NB4 (cell line): ENCODE measurements at regions not wholly inside any gene's neighbourhood (a gene's known extent, or its start where the extent isn't known, plus 50 kb on each side); places are given as distances from the start of the nearest gene placed in this dataset.
"Not testable (repeated sequence)": the region's sequence is repeated elsewhere in the genome, so short reads cannot be mapped to it uniquely, and the experiment has no call there.

Experiments
- DNase-seq: peaks from one replicate; pipeline ENCODE4 v3.0.0; 2010; ENCODE audit warnings: low read depth
- H3K4me3 ChIP-seq: one replicate; pipeline ENCODE4 v1.5.1; 2011; ENCODE audit warnings: mild to moderate bottlenecking, low read depth, low read length, moderate library complexity
- MYC ChIP-seq: IDR thresholded peaks from 2 replicates; pipeline ENCODE4 v1.6.1; 2011; ENCODE audit warnings: low read depth, low read length
- POLR2A ChIP-seq: IDR thresholded peaks from 2 replicates; pipeline ENCODE4 v1.6.1; 2011; ENCODE audit warnings: mild to moderate bottlenecking; ENCODE audit not compliant: insufficient read length; ENCODE audit errors: extremely low read depth
- TF ChIP-seq, protein P1 (sequence below): IDR thresholded peaks from 2 replicates; pipeline ENCODE4 v1.6.1; 2011; ENCODE audit warnings: low read depth, low read length
- TF ChIP-seq, protein P2 (sequence below): IDR thresholded peaks from one replicate; pipeline ENCODE4 v1.5.1; 2012; ENCODE audit warnings: low read depth, low read length

DNA sequence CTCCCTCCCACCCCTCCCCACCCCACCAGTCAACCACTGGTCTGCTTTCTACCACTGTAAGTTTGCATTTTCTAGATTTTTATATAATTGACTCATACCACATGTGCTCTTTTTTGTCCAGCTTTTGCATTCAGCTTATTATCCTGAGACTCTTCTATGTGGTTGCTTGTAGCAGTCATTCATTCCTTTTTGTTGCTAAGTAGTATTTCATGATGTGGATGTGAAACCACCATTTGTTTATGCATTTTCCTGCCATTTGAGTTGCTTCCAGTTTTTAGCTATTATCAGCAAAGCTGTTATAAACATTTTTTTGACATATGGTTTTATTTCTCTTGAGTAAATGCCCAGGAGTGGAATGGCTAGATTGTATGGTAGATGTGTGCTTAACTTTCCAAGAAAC lies 77.0 kb upstream of the FGF3 start:
- DNase-seq: no peak
- TF ChIP-seq, protein P1, sequence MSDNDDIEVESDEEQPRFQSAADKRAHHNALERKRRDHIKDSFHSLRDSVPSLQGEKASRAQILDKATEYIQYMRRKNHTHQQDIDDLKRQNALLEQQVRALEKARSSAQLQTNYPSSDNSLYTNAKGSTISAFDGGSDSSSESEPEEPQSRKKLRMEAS: no peak
- no peak overlapping the region for H3K4me3 ChIP-seq

- H3K4me3 ChIP-seq: no peak overlapping the region
- DNase-seq: no peak
- TF ChIP-seq, protein P2, sequence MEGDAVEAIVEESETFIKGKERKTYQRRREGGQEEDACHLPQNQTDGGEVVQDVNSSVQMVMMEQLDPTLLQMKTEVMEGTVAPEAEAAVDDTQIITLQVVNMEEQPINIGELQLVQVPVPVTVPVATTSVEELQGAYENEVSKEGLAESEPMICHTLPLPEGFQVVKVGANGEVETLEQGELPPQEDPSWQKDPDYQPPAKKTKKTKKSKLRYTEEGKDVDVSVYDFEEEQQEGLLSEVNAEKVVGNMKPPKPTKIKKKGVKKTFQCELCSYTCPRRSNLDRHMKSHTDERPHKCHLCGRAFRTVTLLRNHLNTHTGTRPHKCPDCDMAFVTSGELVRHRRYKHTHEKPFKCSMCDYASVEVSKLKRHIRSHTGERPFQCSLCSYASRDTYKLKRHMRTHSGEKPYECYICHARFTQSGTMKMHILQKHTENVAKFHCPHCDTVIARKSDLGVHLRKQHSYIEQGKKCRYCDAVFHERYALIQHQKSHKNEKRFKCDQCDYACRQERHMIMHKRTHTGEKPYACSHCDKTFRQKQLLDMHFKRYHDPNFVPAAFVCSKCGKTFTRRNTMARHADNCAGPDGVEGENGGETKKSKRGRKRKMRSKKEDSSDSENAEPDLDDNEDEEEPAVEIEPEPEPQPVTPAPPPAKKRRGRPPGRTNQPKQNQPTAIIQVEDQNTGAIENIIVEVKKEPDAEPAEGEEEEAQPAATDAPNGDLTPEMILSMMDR: no peak
- no peak for TF ChIP-seq POLR2A
- no peak for TF ChIP-seq MYC
- TF ChIP-seq, protein P1: no peak
Observed at GRCh38 chr11:69898123-69898522, 78.9 kb upstream of the FGF3 start.

DNA sequence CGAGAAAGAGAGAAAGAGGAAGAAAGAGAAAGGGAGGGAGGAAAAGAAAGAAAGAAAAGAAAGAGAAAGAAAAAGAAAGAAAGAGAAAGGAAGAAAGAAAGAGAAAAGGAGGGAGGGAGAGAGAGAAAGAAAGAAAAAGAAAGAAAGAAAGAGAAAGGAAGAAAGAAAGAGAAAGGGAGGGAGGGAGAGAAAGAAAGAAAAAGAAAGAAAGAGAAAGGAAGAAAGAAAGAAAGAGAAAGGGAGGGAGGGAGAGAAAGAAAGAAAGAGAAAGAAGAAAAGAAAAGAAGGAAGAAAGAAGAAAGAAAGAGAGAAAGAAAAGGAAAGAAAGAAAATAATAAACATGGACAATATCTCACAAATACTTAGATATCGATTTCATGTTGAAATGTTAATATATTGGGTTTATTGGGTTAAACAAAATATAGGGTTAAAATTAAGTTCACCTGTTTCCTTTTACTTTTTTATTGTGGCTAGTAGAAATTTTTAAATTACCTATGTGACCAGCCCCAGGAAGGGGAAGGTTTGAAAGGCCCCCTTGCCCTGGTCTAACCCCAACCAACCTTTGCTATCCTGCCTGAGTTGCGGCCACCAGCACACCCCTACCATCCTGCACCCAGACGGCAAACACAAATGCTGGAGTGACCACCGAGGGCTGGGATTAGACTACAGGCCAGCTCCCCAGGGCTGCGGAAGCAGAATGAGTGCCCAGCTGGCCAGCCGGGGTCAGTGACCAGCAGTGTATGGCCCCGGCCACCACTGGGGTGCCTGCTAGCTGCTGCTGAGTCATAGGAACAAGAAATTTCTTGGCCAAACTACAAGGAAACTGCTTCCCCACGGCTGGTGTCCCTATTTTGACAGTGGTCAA lies 81.0 kb upstream of the FGF3 start:
- H3K4me3 ChIP-seq: no peak overlapping the region
- DNase-seq: no peak
- TF ChIP-seq, protein P2: no peak
- TF ChIP-seq MYC: no peak
- TF ChIP-seq, protein P1: no peak
- TF ChIP-seq POLR2A: no peak

- not testable (repeated sequence) for DNase-seq
Observed at GRCh38 chr11:69900822-69901302, 81.6 kb upstream of the FGF3 start.

GRCh38 chr11:69902337-69902736 lies 83.1 kb upstream of the FGF3 start:
- no peak for DNase-seq
- no peak overlapping the region for H3K4me3 ChIP-seq
- no peak for TF ChIP-seq MYC
- TF ChIP-seq, protein P1: no peak
- TF ChIP-seq POLR2A: no peak
- TF ChIP-seq, protein P2: no peak

More at GRCh38 chr11:69900822-69901302, 81.6 kb upstream of the FGF3 start:
- H3K4me3 ChIP-seq: not testable (repeated sequence)

- no peak for DNase-seq
- TF ChIP-seq, protein P1: no peak
- TF ChIP-seq, protein P2: no peak
- no peak for TF ChIP-seq MYC
- TF ChIP-seq POLR2A: no peak
- no peak overlapping the region for H3K4me3 ChIP-seq
Observed at GRCh38 chr11:69903211-69903610, 84.0 kb upstream of the FGF3 start.
